HEK293 (cell line): ENCODE measurements at regions not wholly inside any gene's neighbourhood (a gene's known extent, or its start where the extent isn't known, plus 50 kb on each side); places are given as distances from the start of the nearest gene placed in this dataset.

Source experiments
- CTCF ChIA-PET: fragments of 350-600 bp; formaldehyde crosslinking; extraction: SDS; loops from one replicate; lab custom pipeline; 2021; ENCODE audit warnings: antibody characterized with exemption; lab: Yijun Ruan, JAX
- POLR2A ChIA-PET: fragments of 300-600 bp; formaldehyde crosslinking; extraction: SDS; loops from one replicate; lab custom pipeline; 2020; ENCODE audit warnings: antibody characterized with exemption, inconsistent platforms; lab: Yijun Ruan, JAX
- H3K27ac ChIP-seq: fragments of 200-500 bp; sonication (Bioruptor generic); 2 replicates; pipeline ENCODE4 v1.5.1; 2014; ENCODE audit warnings: low read depth, low read length, control low read depth, inconsistent platforms; ENCODE audit errors: extremely low read depth
- H3K36me3 ChIP-seq, 2 experiments: fragments of 200-500 bp in 1 of 2; sonication (Bioruptor generic) in 1 of 2; 1 replicate in 1 of 2; 2 replicates in 1 of 2; pipeline ENCODE4 v1.5.1; 2014 to 2017; ENCODE audit warnings: inconsistent platforms in 2 of 2, low read length in 2 of 2; ENCODE audit not compliant: control insufficient read depth in 2 of 2, insufficient read depth in 1 of 2
- H3K4me1 ChIP-seq: fragments of 200-500 bp; sonication (Bioruptor generic); 2 replicates; pipeline ENCODE4 v1.5.1; 2014; ENCODE audit warnings: mild to moderate bottlenecking, low read length, inconsistent platforms; ENCODE audit not compliant: control insufficient read depth, insufficient read depth
- H3K4me3 ChIP-seq: 2 replicates; pipeline ENCODE4 v1.5.1; 2011; ENCODE audit warnings: low read depth, mild to moderate bottlenecking, control low read depth, low read length, moderate library complexity
- H3K9me3 ChIP-seq: fragments of 200-500 bp; sonication (Bioruptor generic); 2 replicates; pipeline ENCODE4 v1.5.1; 2014; ENCODE audit warnings: low read depth, low read length, inconsistent platforms; ENCODE audit not compliant: control insufficient read depth, insufficient read depth
- PRDM10 ChIP-seq: fragments of 450-650 bp; formaldehyde crosslinking; IDR thresholded peaks from 2 replicates; pipeline ENCODE4 v1.5.1; 2016; ENCODE audit warnings: missing biosample characterization, missing genetic modification characterization
- REST ChIP-seq: fragments of 450-650 bp; formaldehyde crosslinking; IDR thresholded peaks from 2 replicates; pipeline ENCODE4 v1.5.1; 2016; ENCODE audit warnings: missing biosample characterization, missing genetic modification characterization
- SCRT1 ChIP-seq: fragments of 450-650 bp; formaldehyde crosslinking; IDR thresholded peaks from 2 replicates; pipeline ENCODE4 v1.5.1; 2016; ENCODE audit warnings: missing biosample characterization, missing genetic modification characterization, borderline replicate concordance
- SCRT2 ChIP-seq: fragments of 450-650 bp; formaldehyde crosslinking; IDR thresholded peaks from 2 replicates; pipeline ENCODE4 v1.5.1; 2016; ENCODE audit warnings: missing biosample characterization, missing genetic modification characterization
- TRIM28 ChIP-seq: IDR thresholded peaks from 2 replicates; pipeline ENCODE4 v1.6.1; 2011; ENCODE audit warnings: low read length, control low read depth, borderline replicate concordance
- ZBTB20 ChIP-seq: fragments of 450-650 bp; formaldehyde crosslinking; IDR thresholded peaks from 2 replicates; pipeline ENCODE4 v1.5.1; 2016; ENCODE audit warnings: missing biosample characterization, missing genetic modification characterization
- ZBTB21 ChIP-seq: fragments of 450-650 bp; formaldehyde crosslinking; IDR thresholded peaks from 2 replicates; pipeline ENCODE4 v1.5.1; 2017; ENCODE audit warnings: missing biosample characterization, missing genetic modification characterization
- ZNF146 ChIP-seq: fragments of 450-650 bp; formaldehyde crosslinking; IDR thresholded peaks from 2 replicates; pipeline ENCODE4 v1.5.1; 2016; ENCODE audit warnings: missing biosample characterization, missing genetic modification characterization
- ZNF2 ChIP-seq: fragments of 450-650 bp; formaldehyde crosslinking; IDR thresholded peaks from 2 replicates; pipeline ENCODE4 v1.5.1; 2016; ENCODE audit warnings: missing biosample characterization, missing genetic modification characterization
- ZNF221 ChIP-seq: fragments of 450-650 bp; formaldehyde crosslinking; IDR thresholded peaks from 2 replicates; pipeline ENCODE4 v1.5.1; 2017; ENCODE audit warnings: missing biosample characterization, missing genetic modification characterization, borderline replicate concordance
- ZNF26 ChIP-seq: fragments of 450-650 bp; formaldehyde crosslinking; IDR thresholded peaks from 2 replicates; pipeline ENCODE4 v1.5.1; 2016; ENCODE audit warnings: missing biosample characterization, missing genetic modification characterization
- ZNF292 ChIP-seq: fragments of 450-650 bp; formaldehyde crosslinking; IDR thresholded peaks from 2 replicates; pipeline ENCODE4 v1.5.1; 2016; ENCODE audit warnings: low read depth, missing biosample characterization, missing genetic modification characterization, borderline replicate concordance
- ZNF391 ChIP-seq: fragments of 450-650 bp; formaldehyde crosslinking; IDR thresholded peaks from 2 replicates; pipeline ENCODE4 v1.5.1; 2016; ENCODE audit warnings: low read depth, missing biosample characterization, missing genetic modification characterization, borderline replicate concordance
- ZNF513 ChIP-seq: fragments of 450-650 bp; IDR thresholded peaks from 2 replicates; pipeline ENCODE4 v1.5.1; 2018; ENCODE audit warnings: missing biosample characterization, missing genetic modification characterization
- ZNF514 ChIP-seq: fragments of 450-650 bp; formaldehyde crosslinking; IDR thresholded peaks from 2 replicates; pipeline ENCODE4 v1.5.1; 2016; ENCODE audit warnings: missing biosample characterization, missing genetic modification characterization
- ZNF558 ChIP-seq: fragments of 450-650 bp; formaldehyde crosslinking; IDR thresholded peaks from 2 replicates; pipeline ENCODE4 v1.5.1; 2016; ENCODE audit warnings: missing biosample characterization, missing genetic modification characterization
- ZNF623 ChIP-seq: fragments of 450-650 bp; formaldehyde crosslinking; IDR thresholded peaks from 2 replicates; pipeline ENCODE4 v1.5.1; 2016; ENCODE audit warnings: missing biosample characterization, missing genetic modification characterization
- ZNF664 ChIP-seq: fragments of 450-650 bp; formaldehyde crosslinking; IDR thresholded peaks from 2 replicates; pipeline ENCODE4 v1.5.1; 2016; ENCODE audit warnings: missing biosample characterization, missing genetic modification characterization
- ZNF837 ChIP-seq: fragments of 450-650 bp; formaldehyde crosslinking; IDR thresholded peaks from 2 replicates; pipeline ENCODE4 v1.5.1; 2016; ENCODE audit warnings: missing biosample characterization, missing genetic modification characterization
- ZXDB ChIP-seq: fragments of 450-650 bp; formaldehyde crosslinking; IDR thresholded peaks from 2 replicates; pipeline ENCODE4 v1.5.1; 2016; ENCODE audit warnings: missing biosample characterization, missing genetic modification characterization

GRCh38 chr12:91317306-91317705, 134.7 kb upstream of the DCN start (continued):
- TF ChIP-seq ZNF26 (tag by site-specific recombination): no peak
- no peak for TF ChIP-seq SCRT1 (tag by site-specific recombination)
- TF ChIP-seq ZNF664 (tag by site-specific recombination): no peak
- TF ChIP-seq SCRT2 (tag by site-specific recombination): no peak
- TF ChIP-seq ZNF221 (tag by site-specific recombination): no peak
- TF ChIP-seq TRIM28: no peak
- no peak for TF ChIP-seq ZNF292 (tag by site-specific recombination)
- no peak for TF ChIP-seq ZBTB20

GRCh38 chr12:91316907-91317269, 134.3 kb upstream of the DCN start:
- H3K4me1 ChIP-seq: no peaks in the 10 kb centered on the region
- no peak overlapping the region for H3K4me3 ChIP-seq
- no peak for TF ChIP-seq ZNF391
- TF ChIP-seq ZNF513 (tag by site-specific recombination): no peak
- TF ChIP-seq ZNF146 (tag by site-specific recombination): no peak
- no peak for TF ChIP-seq ZNF623 (tag by site-specific recombination)
- no peak for TF ChIP-seq ZNF837
- no peak for TF ChIP-seq PRDM10 (tag by site-specific recombination)
- TF ChIP-seq ZNF514 (tag by site-specific recombination): no peak
- TF ChIP-seq REST (tag by site-specific recombination): no peak
- TF ChIP-seq ZBTB21 (tag by site-specific recombination): no peak
- TF ChIP-seq ZXDB (tag by site-specific recombination): no peak
- TF ChIP-seq ZNF558 (tag by site-specific recombination): no peak
- no peak for TF ChIP-seq ZNF2 (tag by site-specific recombination)
- no peak overlapping the region for H3K27ac ChIP-seq
- POLR2A ChIA-PET: no interaction called here
- no peaks in the 10 kb centered on the region for H3K9me3 ChIP-seq
- H3K36me3 ChIP-seq: no peaks in the 10 kb centered on the region
- CTCF ChIA-PET: interaction anchor here (1.2 kb wide), 1 partner anchor 8 kb away, joined by 4 read pairs; no protein-coding TSS in a partner anchor
